ENCODE measurements at regions not wholly inside any gene's neighbourhood (a gene's known extent, or its start where the extent isn't known, plus 50 kb on each side); places are given as distances from the start of the nearest gene placed in this dataset.

- TF ChIP-seq CTCF (IDR thresholded peaks at IDR 0.05; ENCODE audit: poor library complexity, severe bottlenecking) (no peak), EZH2 (IDR thresholded peaks at IDR 0.05; ENCODE audit: borderline replicate concordance, insufficient read depth, low read length, poor library complexity, severe bottlenecking) (no peak), EP300 (conservative IDR thresholded peaks at IDR 0.05; ENCODE audit: poor library complexity, severe bottlenecking) (no peak), MXI1 (conservative IDR thresholded peaks at IDR 0.05; ENCODE audit: poor library complexity, severe bottlenecking) (no peak), REST (IDR thresholded peaks at IDR 0.05; ENCODE audit: borderline replicate concordance) (no peak), SMC3 (conservative IDR thresholded peaks at IDR 0.05; ENCODE audit: poor library complexity) (no peak), POLR2AphosphoS5 (IDR thresholded peaks at IDR 0.05) (no peak)
These were observed 89.7 kb upstream of the ETV6 start for GRCh38 chr12:11559626-11560340.
